GM19467 (cell line): ENCODE measurements at regions not wholly inside any gene's neighbourhood (a gene's known extent, or its start where the extent isn't known, plus 50 kb on each side); places are given as distances from the start of the nearest gene placed in this dataset.

ENCODE experiments used
- ATAC-seq: cut with Tn5 transposase; IDR thresholded peaks from one replicate; pipeline ENCODE4 v1.9.1; 2021; ENCODE audit warnings: mild to moderate bottlenecking, moderate library complexity; ENCODE audit not compliant: unreplicated experiment

DNA sequence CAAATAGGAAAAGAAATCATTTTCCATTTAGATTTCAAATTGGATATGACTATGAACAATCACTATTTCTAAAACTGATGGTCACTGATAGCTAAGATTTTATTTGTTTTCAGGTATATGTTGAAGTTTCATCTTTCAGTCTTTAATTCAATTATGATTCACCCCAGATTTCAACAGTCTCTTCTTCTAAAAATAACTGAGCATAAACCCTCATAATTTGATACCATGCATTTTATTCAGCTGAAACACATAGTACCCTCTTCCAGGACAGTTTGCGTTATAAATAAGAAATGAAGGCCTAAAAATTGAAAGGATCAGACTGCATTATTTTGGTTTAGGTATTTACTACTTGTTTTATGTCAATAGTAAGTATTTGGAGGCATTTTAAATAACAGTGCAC, 428.5 kb upstream of the NBEA start:
- no peak for ATAC-seq

GRCh38 chr13:34515201-34515600, 426.9 kb upstream of the NBEA start:
- no peak for ATAC-seq

DNA sequence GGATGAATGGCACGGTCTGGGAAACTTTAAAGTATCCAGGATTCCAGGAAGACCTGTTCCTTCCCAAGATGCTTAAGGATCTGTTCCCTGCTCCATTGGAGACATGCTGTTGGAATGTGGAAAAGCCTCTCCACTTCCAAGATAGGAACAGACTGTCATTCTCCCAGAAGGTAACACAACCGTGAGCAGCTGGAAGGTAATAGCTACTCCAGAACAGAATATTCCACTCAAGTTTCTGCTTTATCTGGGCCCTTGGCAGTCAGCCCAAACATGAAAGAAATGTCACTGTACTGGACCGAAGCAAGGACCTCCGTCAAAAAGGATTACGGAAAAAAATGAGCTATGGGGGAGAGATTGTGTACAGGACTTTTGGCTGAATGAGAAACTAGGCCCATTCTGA, 420.9 kb upstream of the NBEA start:
- no peak for ATAC-seq

- no peak for ATAC-seq
These were observed 419.3 kb upstream of the NBEA start for GRCh38 chr13:34522808-34523207.

DNA sequence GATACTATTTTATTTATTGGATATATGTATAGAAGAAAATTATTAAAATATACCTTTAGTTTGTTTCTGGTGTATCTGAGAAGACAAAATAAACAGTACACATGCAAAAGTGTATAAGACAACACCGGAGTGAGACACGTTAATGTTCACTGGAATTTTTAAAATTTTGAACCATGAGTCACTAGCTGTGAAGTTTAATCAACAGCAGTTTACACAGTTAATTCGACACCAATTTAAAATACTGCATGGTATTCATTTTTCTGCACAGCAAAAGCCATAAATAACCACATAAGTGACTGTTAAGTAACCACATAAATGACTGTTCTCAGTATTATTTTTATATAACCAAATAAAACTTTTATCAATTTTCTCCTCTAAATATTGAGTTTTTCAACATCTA, 418.7 kb upstream of the NBEA start:
- no peak for ATAC-seq

- ATAC-seq: no peak
These were observed 408.1 kb upstream of the NBEA start for GRCh38 chr13:34533941-34534340.

DNA sequence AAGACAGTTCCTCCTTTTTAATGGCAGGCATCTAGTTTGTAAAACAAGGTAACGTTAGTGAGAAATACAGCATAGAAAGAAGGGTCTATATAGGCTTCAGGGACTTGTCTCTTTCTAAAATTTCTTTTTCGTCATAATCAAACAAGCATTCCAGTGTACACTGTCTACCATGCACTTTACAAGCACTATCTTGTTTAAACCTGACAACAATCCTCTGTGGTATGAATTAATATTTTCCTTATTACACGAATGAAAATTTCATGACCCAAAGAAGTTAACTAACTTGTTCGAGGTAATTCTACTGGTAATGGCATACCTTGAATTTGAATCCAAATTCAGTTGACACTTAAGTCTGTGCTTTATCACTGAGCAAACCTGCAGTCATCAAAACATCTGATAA, 399.7 kb upstream of the NBEA start:
- no peak for ATAC-seq

DNA sequence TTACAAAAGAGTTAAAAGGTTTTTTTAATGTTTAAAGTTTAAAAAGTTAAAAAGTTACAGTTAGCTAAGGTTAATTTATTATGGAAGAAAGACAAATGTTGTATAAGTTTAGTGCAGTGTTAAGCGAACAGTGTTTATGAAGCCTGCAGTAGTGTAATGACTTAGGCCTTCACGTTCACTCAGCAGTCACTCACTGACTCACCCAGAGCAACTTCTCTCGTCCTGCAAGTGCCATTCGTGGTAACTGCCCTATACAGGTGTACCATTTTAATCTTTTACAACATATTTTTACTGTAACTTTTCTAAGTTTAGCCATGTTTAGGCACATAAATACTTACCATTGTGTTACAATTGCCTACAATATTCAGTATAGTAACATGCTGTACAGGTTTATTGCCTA, 398.2 kb upstream of the NBEA start:
- ATAC-seq: no peak

GRCh38 chr13:34545461-34545860, 396.6 kb upstream of the NBEA start:
- no peak for ATAC-seq

- ATAC-seq: no peak
These were observed 395.5 kb upstream of the NBEA start for GRCh38 chr13:34546344-34547250.

GRCh38 chr13:34547929-34548328, 394.1 kb upstream of the NBEA start:
- ATAC-seq: no peak

GRCh38 chr13:34553376-34553775, 388.7 kb upstream of the NBEA start:
- no peak for ATAC-seq

DNA sequence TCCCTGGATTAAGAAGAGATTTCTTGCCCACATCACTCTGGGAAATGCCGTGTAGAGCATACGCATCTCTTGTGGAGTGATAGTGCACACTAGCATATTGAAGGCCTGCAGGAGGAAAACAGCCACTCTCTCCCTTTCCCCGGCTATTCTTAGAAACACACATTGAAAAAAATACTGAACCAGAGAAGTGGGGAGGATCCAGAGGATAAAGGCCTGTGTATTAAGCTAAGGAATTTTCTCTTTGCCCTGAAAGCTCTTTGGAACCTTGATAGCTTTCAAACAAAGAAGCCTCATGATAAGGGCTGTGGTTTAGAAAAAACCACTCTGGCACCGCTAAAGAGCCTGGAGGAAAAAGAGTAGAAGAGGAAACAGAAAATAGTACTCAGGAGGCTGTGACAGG, 386.1 kb upstream of the NBEA start:
- ATAC-seq: no peak

- no peak for ATAC-seq
These were observed 381.0 kb upstream of the NBEA start for GRCh38 chr13:34561033-34561432.

DNA sequence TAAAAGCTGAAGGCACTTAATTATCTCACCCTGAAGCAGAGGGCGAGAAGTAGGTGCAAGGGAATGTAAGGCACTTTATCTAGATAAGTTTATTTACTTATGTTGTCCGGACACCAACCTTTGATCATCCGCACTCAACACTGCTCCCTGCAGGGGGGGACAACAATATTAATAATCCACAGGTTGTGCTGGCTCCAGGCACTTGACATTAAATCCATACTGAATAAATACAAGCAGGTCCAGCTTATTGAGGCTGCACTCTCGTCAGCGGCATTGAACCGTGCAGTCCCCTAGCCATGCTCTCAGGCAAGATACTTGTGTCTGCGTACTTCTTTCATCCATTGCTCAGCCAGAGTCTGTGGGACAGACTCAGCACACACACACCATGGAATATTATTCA, 374.5 kb upstream of the NBEA start:
- no peak for ATAC-seq

DNA sequence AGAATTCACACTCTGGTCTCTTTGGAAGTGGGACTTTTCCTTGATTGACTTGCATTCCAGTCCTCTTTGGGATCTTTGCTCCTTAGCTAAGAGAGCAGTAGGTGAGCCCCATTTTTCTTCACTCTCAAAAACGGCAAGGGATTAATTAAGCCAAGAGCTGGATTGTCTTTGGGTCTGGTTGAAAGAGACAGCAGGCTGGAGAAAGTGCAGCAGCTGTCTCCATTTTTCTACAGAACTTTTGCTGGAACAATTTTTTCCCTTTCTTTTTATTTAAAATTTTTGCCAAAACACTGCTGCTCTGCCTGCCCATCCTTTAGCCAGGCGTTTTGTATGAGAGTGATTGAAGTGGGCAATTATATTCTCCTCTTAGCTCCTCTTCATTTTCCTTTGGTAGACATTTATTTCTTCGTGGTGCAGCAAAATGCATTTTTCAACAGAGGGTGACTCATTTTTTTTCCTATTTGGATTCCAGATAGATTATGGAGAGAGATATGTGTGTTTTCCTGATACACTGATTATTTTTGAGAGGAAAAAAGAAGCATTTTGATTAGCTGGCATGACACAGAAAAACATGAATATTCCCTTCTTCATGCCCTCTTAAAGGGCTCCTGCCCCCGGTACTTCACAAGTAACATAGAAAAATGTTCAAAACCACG, 371.2 kb upstream of the NBEA start:
- ATAC-seq: no peak

DNA sequence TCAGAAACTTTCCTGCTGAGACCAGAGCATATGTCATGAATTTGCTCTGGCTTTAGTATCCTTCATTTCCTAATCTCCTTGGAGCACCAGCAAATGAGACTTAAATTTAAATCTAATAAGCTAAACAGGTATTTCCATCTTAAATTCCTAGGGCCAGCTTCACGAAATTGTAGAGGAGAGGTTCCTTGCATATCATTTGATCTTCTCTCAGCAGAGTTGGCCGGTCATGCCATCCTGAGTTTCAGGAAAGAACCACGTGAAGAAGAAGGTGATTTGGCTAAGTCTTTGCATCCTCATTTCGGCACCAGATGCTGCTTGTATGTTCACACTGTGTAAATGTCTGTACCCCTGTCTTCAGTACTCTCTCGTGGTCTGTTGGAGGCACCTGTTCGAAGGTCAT, 370.4 kb upstream of the NBEA start:
- no peak for ATAC-seq

- no peak for ATAC-seq
These were observed 365.0 kb upstream of the NBEA start for GRCh38 chr13:34577051-34577450.

- no peak for ATAC-seq
These were observed 363.6 kb upstream of the NBEA start for GRCh38 chr13:34578471-34578870.

GRCh38 chr13:34578917-34579316, 363.2 kb upstream of the NBEA start:
- no peak for ATAC-seq

- ATAC-seq: no peak
These were observed 358.9 kb upstream of the NBEA start for GRCh38 chr13:34583181-34583580.

- ATAC-seq: no peak
These were observed 354.5 kb upstream of the NBEA start for GRCh38 chr13:34587576-34587975.
